ENCODE measurements at regions not wholly inside any gene's neighbourhood (a gene's known extent, or its start where the extent isn't known, plus 50 kb on each side); places are given as distances from the start of the nearest gene placed in this dataset.

DNA sequence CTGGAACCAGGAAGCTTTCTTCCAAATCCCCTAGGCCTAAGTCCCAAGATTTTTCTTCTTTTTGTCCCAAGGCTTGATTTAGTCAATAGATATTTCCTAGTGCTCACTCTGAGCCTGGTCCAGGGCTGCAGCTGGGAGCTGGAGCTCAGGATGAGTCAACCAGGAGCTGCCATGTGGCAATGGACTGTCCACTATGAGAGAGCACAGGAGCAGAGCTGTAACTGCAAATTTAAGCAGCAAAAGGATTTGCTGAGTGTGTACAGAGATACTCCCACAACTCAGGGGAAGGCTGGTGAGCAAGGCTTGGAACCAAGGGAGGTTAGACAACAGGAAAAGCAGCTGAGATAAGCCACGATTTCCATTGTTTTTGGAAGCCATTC is 92.1 kb upstream of the CXCL12 start:
- H3K4me2 ChIP-seq (ENCODE audit: low read length): no peak overlapping the region
- H3K4me1 ChIP-seq (ENCODE audit: control insufficient read depth, low read length): no peaks in the 10 kb centered on the region
- TF ChIP-seq EZH2phosphoT487 (IDR thresholded peaks at IDR 0.05; ENCODE audit: borderline replicate concordance, low read length): no peak
- TF ChIP-seq CTCF (IDR thresholded peaks at IDR 0.05; ENCODE audit: low read depth, low read length, poor library complexity, severe bottlenecking): no peak
- H3K36me3 ChIP-seq (ENCODE audit: control insufficient read depth, low read length): no peaks in the 10 kb centered on the region
- no peaks in the 10 kb centered on the region for H3F3A ChIP-seq (ENCODE audit: control insufficient read depth, insufficient read depth)
- no peak overlapping the region for H3K4me3 ChIP-seq (ENCODE audit: low read length)
- no peaks in the 10 kb centered on the region for H3K27me3 ChIP-seq (ENCODE audit: control insufficient read depth, low read length)
- H3K9me3 ChIP-seq (ENCODE audit: control insufficient read depth, insufficient read depth, low read length): no peaks in the 10 kb centered on the region
- H4K20me1 ChIP-seq (ENCODE audit: control insufficient read depth, insufficient read depth, low read depth, low read length): no peaks in the 10 kb centered on the region
- H3K27ac ChIP-seq (ENCODE audit: low read depth, low read length): no peak overlapping the region
- no peaks in the 10 kb centered on the region for H3K79me2 ChIP-seq (ENCODE audit: control insufficient read depth, low read length)
- H3K9me2 ChIP-seq (replicated peaks; ENCODE audit: control insufficient read depth, low read length): no peaks in the 10 kb centered on the region

DNA sequence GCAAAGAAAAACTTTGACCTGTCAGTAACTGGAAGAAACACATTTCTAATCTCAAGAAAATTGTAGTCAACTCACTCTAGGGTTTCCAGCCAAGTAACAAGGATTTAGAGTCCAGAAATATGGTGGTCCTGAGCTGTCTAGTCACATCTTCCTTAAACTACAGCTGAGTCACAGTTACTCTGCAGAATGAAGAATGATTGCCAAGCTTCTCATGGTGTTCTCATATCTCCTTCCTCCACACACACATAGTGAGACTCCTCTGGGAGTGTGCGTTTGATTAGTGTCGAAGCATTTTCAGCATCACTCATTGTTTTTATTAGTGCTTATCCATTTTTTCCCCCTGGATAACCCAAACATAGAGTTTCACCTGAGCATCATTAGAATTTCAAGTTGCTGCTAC is 93.1 kb upstream of the CXCL12 start:
- no peaks in the 10 kb centered on the region for H3K36me3 ChIP-seq (ENCODE audit: control insufficient read depth, low read length)
- no peak overlapping the region for H3K4me3 ChIP-seq (ENCODE audit: low read length)
- H3K4me1 ChIP-seq (ENCODE audit: control insufficient read depth, low read length): no peaks in the 10 kb centered on the region
- H3K9me2 ChIP-seq (replicated peaks; ENCODE audit: control insufficient read depth, low read length): no peaks in the 10 kb centered on the region
- no peak overlapping the region for H3K4me2 ChIP-seq (ENCODE audit: low read length)
- no peaks in the 10 kb centered on the region for H3K9me3 ChIP-seq (ENCODE audit: control insufficient read depth, insufficient read depth, low read length)
- no peak overlapping the region for H3K27ac ChIP-seq (ENCODE audit: low read depth, low read length)
- H4K20me1 ChIP-seq (ENCODE audit: control insufficient read depth, insufficient read depth, low read depth, low read length): no peaks in the 10 kb centered on the region
- no peaks in the 10 kb centered on the region for H3F3A ChIP-seq (ENCODE audit: control insufficient read depth, insufficient read depth)
- H3K79me2 ChIP-seq (ENCODE audit: control insufficient read depth, low read length): no peaks in the 10 kb centered on the region
- H3K27me3 ChIP-seq (ENCODE audit: control insufficient read depth, low read length): no peaks in the 10 kb centered on the region
- TF ChIP-seq CTCF (IDR thresholded peaks at IDR 0.05; ENCODE audit: low read depth, low read length, poor library complexity, severe bottlenecking): no peak
- no peak for TF ChIP-seq EZH2phosphoT487 (IDR thresholded peaks at IDR 0.05; ENCODE audit: borderline replicate concordance, low read length)

DNA sequence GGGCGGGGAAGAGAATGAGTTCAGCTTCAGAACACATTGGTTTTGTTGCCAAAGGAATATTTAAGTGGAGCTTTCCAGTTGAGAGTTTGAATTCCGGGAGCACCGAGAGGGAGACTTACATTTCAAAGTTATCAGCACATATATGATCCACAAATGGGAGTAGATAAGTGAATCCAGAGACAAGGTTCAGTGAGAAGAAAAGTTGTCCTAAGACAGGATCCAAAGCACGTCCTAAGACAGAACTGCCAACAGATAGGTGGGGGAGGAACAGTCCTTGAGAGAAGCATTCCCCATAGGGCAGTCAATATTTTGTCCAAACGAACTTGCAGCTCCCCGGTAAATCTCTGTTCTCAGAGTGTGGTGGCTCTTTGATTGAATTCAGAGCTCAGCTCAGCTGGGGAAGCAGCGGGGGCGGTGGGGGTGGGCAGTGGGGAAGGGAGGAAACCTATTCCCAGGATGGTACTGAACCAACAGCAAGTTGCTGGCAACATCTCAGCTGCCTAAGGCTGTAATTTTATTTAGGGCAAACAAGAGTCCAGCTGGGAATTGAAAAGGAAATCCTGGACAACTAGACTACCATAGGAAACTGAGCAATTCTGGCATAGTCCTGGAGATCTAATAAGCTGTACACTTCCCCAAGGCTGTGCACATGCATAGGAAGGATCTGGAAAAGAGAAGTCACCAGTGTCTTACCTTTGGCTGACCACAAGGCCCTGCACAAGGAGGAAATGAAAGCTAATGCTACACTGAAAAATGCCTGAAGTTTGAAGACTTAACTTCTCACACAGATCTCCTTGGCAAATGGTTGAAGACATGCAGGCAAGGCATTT is 94.2 kb upstream of the CXCL12 start:
- Histone ChIP-seq H3K4me3 (ENCODE audit: low read length) (no peak overlapping the region), H3K79me2 (ENCODE audit: control insufficient read depth, low read length) (no peaks in the 10 kb centered on the region), H3F3A (ENCODE audit: control insufficient read depth, insufficient read depth) (no peaks in the 10 kb centered on the region), H3K4me1 (ENCODE audit: control insufficient read depth, low read length) (no peaks in the 10 kb centered on the region), H3K27me3 (ENCODE audit: control insufficient read depth, low read length) (no peaks in the 10 kb centered on the region), H3K9me3 (ENCODE audit: control insufficient read depth, insufficient read depth, low read length) (no peaks in the 10 kb centered on the region), H3K36me3 (ENCODE audit: control insufficient read depth, low read length) (no peaks in the 10 kb centered on the region), H4K20me1 (ENCODE audit: control insufficient read depth, insufficient read depth, low read depth, low read length) (no peaks in the 10 kb centered on the region), H3K27ac (ENCODE audit: low read depth, low read length) (no peak overlapping the region), H3K4me2 (ENCODE audit: low read length) (no peak overlapping the region), H3K9me2 (replicated peaks; ENCODE audit: control insufficient read depth, low read length) (no peaks in the 10 kb centered on the region)
- no peak for TF ChIP-seq EZH2phosphoT487 (IDR thresholded peaks at IDR 0.05; ENCODE audit: borderline replicate concordance, low read length)
- TF ChIP-seq CTCF (IDR thresholded peaks at IDR 0.05; ENCODE audit: low read depth, low read length, poor library complexity, severe bottlenecking): no peak

Measured in DOHH2 (cell line).